GM19455 (cell line): ENCODE measurements at regions not wholly inside any gene's neighbourhood (a gene's known extent, or its start where the extent isn't known, plus 50 kb on each side); places are given as distances from the start of the nearest gene placed in this dataset.
"Not testable (repeated sequence)": the region's sequence is repeated elsewhere in the genome, so short reads cannot be mapped to it uniquely, and the experiment has no call there.

Experiments used
- ATAC-seq: cut with Tn5 transposase; IDR thresholded peaks from one replicate; pipeline ENCODE4 v1.9.1; 2021; ENCODE audit not compliant: unreplicated experiment

DNA sequence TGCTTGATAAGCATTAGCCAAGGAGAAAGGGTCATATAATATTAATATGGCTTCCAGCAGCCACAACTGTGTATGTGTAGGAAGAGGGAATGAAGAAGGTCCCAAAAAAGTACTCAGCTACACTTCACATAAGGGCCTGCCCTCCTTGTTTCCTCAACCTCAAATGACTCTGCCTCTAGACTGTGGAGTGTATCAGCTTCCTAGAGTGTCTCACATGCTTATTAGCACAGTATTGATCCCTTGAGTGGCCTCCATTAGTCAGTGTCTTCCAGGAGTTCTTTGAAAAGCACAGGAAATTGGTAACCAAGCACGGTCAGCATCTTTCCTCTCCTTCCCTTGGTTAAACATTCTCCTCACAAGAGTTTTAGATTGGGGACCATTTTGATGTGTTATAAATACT lies 190.4 kb upstream of the ATP10B start:
- ATAC-seq, result no peak

DNA sequence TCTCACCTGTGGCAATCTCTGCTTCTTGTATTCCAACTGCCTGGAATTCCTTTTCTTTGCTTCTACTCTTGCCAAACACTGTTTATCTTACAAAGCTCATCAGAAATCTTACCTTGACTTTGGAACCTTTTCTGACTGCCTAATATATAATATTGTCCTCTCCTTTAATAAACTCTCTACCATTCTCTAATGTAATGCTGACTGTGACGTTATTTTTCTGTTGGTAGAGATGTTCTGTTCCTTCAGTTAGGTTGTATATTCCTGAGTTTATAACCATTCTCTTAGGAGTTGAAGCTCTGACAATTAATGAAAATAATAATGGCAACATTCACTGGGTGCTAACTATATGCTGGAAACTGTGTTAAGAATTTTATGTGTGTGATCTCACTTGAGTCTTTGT lies 188.8 kb upstream of the ATP10B start:
- ATAC-seq, result no peak

DNA sequence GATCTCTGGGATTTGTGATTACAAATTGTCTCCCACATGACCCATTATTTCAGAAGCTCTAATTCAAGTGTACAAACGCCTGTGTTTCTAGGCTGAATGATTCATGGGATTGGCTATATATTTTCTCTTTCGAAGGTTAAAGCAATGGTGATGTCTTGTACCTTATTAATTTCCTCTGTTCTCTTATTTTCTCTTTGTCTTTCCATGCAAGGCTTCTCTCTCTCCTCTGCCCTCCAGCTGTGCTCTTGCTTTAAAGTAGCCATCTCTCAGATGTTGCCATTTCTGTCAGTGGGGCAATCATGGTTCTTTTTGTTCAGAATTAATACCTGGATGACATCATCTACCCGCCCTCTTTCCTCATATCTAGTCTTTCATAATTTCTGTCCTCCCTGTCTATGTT lies 184.3 kb upstream of the ATP10B start:
- no peak for ATAC-seq

DNA sequence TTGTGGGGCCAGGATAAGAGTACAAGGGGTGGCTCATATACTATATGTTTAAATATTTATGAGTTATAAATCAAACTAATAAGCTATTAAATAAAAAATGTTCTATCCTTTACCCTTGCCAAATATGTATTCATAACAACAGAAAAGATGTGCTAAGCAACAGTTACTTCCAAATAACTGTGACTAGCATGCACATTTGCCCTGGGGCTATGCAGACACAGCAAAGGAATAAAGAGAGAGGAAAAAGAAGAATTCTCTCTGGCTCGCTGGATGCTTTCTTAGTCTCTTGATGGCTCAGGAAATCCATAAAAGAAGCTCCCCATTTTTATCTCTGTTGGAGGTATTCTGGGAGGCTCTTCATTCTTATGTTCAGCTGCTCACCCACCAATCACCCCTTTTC lies 182.4 kb upstream of the ATP10B start:
- no peak for ATAC-seq

DNA sequence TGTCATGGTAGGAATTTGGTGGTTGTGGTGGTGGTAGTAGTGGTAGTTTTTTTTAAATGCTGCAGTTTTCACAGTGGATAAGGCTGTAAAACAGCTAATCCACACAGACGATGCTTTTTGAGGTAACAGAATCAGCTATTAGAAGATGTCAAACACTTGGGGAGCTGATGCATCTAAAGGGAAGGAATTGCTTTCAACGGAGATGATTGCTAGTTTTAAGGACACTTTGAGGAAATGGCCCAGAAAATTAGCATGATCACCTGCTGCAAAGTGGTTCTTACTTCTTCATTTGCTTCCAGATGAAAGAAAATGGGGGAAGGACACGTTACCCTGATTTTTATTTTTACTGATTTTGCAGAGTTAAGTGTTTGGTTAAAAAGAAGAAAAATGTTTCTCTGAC lies 178.2 kb upstream of the ATP10B start:
- no peak for ATAC-seq

DNA sequence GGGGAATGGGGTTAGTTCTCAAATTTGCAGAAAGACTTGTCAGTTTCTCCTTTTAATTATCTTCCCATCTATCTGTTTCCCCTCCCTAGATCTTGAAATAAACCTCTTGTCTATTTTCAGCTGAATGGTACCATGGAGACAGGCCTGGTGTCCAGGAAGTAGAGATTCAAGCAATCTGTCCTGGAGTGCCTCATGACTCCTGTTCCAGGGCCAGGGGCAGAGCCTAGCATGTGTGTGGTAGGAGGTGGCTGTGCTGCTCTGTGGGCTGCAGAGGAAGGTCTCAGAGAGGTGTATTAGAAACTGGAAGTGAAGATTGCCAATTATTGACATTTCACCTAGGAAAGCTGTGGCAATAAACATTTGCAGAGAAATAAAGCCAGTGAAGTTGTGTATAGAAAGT lies 175.8 kb upstream of the ATP10B start:
- ATAC-seq, result no peak

DNA sequence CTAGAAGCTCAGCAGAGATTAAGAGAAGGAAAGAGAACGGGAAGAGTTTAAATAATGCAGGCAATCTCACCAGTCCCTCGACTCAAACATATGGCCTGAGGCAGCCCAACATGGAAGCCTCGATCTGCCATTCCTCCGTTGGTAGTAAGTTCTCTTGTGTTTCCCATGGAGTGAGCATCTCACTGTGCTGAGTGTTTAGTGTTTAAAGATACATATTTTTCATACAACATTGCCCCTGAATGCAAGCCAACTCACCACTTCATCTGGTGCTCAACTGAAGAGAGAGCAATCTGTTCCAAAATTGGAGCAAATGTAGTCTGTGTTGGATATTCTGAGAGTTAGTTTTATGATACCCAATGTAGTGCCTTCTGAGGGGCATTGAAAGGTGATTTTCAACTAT lies 171.5 kb upstream of the ATP10B start:
- ATAC-seq, result no peak

DNA sequence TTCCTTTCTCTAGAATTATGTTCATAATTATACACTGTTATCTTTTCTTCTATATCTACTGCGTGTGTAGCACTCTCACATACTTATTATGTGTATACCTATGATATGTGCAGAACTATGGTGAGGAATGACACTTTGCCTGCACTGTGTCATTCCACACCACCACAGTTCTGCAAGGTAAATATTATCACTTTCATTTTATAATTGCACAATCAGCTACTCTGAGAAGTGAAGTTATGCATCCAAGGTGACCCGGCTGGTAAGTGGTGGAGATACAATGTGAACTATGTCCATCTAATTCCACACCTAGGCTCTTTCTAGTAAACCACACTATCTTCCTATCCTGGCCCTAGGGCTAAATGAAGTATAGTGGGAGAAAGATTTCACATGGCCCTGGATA lies 170.1 kb upstream of the ATP10B start:
- no peak for ATAC-seq

DNA sequence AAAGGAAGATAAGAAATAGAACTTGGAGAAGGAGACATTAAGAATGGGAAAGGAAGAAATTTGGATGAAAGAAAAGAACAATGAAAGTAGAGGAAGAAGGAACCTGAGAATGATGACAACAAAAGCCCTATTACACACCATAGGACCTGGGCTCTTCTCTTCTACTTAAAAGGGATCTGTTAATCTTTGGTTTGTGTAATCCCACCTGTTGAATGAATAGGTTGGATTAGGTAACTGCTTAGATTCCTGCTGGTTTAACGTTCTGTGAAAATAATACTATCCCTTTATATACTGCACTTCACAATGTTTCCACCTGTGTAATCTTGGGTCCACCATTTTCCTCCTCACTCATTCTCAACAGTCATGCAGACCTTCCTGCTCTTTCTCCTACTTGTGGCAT lies 157.8 kb upstream of the ATP10B start:
- ATAC-seq, result no peak

DNA sequence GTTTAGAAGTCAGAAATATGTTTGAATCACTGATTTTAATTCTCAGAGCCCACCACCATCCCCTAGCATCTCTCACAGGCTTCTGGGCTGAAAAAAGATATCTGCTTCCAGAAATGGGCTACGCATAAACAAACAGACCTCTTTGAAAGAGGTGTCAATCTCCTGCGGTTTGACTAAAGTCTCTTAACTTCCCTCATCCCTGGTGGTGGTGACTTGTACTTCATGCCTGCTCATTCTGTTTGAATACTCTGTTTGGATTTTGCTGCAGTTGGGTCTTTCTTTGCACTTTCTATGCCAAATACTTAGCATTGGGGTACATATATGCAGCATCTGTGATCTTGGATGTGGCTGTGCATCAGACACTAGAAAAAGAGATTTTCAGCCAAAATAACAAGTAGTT lies 157.2 kb upstream of the ATP10B start:
- no peak for ATAC-seq

DNA sequence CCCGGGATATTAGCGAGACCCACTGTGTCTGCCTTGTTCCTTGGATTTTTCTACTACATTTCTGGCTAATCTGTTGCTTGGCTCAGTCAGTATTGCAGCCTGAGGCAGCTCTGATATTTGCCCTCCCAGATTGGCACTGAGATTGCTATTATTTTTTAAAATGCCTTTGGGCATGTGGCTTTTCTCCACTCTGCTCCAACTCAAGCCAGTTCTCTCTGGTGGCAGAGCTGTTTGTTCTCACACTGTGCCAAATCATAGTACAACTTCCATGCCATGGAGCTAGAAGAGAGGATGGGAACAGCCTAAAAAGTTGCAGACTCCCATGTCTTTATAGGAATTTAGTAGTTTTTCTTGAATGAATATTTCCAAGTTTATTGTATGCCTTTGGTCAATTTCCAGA lies 155.9 kb upstream of the ATP10B start:
- no peak for ATAC-seq

DNA sequence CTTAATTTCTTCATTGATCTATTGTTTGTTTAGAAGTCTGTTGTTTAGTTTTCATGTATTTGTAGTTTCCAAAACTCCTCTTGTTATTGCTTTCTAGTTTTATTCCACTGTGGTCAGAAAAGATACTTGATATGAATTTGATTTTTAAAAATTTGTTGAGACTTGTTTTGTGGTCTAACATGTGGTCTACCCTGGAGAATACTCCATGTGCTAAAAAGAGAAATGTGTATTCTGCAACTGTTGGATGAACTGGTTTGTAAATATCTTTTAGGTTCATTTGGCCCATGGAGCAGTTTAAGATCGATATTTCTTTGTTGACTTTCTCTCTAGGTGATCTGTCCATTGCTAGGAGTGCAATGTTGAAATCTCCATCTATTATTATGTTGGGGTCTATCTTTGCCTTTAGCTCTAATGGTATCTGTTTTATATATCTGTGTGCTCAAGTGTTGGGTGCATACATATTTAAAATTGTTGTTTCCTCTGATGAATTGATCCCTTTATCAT lies 150.6 kb upstream of the ATP10B start:
- no peak for ATAC-seq

DNA sequence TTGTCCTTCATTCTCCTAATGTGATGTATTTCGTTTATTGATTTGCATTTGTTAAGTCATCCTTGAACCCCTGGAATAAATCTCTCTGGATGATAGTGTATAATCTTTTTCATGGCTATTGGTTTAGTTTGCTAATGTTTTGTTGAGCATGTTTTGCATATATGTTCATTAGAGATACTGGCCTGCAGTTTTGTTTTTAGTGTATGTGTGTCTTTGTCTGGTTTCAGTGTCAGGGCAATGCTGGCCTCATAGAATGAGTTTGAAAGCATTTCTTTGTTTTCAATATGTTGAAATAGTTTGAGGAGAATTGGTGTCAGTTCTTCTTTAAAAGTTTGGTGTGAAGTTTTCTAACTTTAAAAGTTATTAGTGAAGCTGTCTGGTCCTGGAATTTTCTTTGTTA lies 149.6 kb upstream of the ATP10B start:
- ATAC-seq, result peak; percentile 72

DNA sequence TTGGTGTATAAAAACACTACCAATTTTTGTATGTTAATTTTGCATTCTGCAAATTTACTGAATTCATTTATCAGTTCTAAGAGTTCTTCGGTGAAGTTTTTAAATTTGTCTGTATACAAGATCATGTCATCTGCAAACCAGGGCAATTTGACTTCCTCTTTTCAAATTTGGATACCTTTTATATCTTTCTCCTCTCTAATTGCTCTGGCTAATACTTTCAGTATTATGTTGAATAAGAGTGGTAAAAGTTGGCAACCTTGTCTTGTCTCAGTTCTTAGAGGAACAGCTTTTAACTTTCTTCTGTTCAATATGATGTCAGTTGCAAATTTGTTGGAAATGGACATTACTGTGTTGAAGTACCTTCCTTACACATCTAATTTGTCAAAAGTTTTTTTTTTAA lies 149.1 kb upstream of the ATP10B start:
- ATAC-seq, result not testable (repeated sequence)

DNA sequence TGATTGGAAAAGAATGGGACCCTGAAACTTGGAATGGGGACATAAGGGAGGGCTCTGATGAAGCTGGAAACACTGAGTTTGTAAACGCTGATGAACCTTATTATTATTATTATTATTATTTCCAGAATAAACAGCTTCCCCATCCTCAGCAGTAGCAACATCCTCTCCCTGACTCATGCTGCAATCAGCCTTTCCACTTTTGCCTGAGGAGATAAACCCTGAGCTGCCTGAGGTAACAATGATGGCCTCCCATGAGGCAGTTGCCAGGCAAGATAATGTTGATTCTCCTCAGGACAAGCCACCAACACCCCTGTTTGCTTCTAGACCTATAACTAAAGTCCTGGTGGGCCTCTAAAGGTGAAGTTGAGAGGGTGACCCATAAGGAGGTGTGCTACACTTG lies 139.2 kb upstream of the ATP10B start:
- ATAC-seq, result no peak

DNA sequence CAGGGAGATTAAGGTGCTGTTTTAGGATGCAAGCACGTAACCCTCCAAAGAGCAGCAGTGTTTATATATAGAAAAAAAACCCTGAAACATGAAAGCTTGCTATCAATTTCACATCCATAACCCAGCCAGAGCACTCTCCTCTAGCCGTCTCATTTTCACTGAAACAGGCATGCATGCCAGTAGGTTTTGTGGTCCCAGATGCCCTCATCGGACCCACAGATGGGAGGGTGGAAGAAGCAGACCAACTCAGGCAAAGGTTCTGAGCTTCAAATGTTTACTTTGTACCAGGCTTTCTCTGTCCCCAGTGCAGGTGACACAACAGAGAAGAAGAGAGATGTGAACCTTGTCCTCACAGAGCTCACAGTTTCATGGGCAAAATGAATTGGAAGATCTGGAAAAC lies 127.4 kb upstream of the ATP10B start:
- no peak for ATAC-seq

DNA sequence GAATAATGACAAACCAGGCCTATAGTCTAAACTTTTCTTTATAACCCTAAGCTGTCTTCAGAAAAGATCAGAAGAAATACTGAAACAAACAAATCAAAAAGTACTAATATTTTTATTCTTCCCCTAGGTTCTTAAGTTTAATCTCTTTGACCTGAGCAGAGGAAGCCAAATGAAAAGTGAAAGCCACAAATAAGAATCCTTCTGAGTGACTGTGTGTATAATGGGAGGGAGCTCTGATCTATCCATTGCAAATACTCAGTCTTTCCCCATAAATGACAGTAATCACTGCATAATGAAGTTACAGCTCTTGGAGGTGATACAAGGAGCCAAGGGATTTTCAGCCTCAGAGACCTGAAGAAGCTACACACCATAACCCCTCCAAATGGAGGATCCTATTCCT lies 126.9 kb upstream of the ATP10B start:
- no peak for ATAC-seq

DNA sequence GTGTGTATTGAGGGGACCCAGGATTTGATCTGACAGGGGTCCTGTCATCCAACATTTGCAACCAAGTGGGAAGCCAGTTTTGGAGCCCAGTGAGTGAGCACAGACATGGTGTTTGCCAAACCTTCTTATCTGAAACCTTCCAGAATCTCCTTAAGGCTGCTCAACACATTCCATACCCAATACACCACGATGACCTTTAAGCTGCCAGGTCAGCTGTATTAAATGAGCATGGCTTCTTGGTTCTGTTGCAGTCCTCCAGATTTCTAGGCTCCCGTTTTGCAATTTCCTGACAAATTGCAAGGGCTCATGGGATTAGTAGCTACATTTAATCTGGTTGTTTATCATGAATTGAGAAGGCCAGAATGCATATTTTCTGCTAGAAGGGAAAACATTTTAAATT lies 124.2 kb upstream of the ATP10B start:
- no peak for ATAC-seq

DNA sequence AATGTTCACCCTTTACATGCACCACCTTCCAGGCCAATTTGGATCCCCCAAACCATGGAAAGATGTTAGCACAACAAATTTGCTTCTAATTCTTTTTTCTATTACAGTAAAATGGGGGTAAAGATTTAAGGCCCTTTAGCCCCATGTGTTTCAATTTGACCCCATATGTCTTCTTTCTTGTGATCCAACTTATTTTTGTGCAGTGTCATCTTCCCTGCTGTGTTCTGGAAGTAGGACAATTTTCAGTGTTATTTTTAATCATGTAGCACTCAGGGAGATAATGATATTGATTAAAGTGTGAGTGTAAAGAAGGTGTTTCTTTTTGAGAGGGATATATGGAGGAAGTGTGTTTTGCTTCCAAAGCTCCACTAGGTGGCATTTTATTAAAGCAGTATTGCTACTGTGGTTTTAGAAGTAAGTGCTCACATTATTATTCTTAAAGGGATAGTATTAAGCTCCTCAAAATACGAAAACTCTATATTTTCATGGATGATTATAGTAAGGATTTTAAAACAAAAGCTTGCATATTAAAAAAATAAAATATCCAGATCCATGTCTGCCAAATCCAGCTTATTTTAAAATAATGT lies 118.7 kb upstream of the ATP10B start:
- no peak for ATAC-seq

DNA sequence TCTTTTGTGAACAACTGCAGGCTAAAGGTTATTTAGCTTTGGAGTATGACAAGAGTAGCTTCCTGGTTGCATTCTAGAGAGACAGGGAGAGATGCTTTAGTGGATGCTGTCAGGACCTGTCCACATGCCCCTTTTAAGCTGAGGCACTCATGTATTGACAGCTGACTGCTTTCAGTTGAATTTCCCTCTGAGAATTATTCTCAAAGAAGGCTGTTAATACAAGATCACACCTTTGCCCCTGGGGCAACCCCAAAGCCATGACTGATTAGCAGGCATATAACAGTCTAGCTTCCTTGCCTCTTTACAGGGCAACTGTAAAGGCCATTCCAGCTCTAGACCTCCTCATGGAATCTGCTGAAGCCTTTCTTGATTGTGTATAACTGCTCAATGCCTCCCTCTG lies 117.6 kb upstream of the ATP10B start:
- no peak for ATAC-seq

DNA sequence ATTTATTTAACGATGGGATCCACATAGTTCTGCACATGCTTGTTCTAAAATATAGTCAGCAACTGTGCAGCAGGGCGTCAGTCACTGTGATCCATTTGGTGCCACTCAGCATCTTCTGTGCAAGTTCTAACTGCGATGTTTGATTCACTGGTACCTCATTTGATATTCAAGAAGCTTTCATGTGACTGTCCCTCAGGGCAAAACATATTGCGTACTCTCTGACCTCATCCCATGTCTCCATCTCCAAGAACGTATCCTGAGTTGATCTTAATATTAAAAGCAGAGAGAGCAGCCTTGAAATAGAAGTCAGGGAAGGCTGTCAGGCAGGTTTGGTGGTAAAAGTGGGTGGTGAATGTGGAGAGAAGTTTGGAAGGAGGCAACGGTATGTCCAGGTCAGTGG lies 116.5 kb upstream of the ATP10B start:
- ATAC-seq, result no peak

DNA sequence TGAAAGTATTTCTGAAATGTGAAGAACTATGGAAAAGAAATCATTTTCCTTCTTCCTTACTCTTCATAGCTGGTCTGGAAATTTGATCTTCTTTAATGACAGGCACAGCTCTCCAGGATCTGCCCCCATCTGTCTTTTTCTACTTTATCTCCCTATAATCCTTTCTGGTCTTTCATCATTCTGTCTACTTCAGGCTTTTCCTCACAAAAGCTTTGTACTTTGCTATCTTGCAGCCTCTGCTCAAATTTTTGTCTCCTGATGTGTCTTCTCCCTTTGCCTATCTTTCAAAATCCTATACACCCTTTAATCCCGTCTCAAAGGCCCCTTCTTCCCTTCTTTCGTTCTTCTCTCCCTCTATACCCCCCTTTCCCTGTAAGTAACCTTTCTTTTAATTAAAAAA lies 114.9 kb upstream of the ATP10B start:
- no peak for ATAC-seq

DNA sequence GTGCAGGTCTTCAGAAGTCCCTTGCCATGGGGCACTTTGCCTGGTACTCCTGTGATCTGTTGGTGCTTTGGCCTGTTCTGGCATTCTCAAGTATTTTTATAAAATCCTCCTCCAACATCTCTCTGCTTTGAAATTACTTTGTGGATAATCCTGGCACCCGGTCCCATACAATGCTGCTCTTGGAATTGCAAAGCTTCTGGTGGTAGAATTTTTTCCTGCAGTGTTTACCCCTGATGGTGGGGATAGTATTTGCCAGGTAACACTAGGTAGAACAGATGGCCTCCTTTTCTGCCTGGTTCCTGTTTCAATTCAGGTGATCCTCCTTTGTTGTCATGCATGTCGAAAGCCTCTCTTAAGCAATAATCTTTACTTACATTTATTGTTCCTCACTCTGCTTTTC lies 109.8 kb upstream of the ATP10B start:
- ATAC-seq, result no peak

DNA sequence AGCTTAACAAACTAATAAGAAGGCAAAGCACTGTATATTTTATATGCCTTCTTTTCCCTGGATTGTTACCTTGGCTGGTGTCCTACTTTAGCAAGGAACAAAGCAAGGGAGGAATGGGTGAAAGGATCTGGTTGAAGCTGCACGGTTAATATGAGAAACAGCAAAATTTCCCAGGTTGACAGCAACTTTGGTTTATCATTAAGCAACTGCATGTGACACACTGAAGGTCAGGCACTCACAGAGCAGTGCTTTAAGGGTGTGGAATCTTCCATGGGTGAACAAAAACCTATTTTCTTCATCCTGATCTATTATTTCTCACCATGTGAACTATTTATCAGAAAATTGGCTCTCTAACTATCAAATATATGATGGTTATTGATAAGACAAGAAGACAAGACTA lies 109.0 kb upstream of the ATP10B start:
- no peak for ATAC-seq
